ENCODE measurements at regions not wholly inside any gene's neighbourhood (a gene's known extent, or its start where the extent isn't known, plus 50 kb on each side); places are given as distances from the start of the nearest gene placed in this dataset.

DNA sequence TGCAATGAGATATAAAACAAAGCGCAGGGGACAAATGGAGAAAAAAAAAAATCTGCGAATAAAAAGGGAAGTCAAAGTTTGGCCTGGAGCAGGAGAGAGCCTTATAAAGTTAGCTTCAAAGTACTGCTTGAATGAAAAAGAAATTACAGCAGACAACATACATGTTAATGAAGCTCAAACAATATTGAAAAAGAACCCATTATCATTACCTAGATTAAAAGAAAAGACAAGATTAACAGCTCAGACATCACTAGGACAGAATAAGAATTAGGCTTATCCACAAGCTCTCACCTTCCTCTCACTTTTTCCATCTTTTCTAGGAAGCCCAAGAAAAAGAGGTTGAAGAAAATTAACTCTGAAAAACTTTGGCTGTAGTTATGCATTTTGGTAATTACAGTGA, 503.5 kb downstream of the ETNK1 start:
- Mint-ChIP-seq H3K27me3 (no peaks in the 10 kb centered on the region), H3K9me3 (no peaks in the 10 kb centered on the region), H3K4me1 (ENCODE audit: low read depth) (no peaks in the 10 kb centered on the region), H3K36me3 (ENCODE audit: low read depth) (no peaks in the 10 kb centered on the region), H3K4me3 (no peak overlapping the region), H3K27ac (no peak overlapping the region)
- TF ChIP-seq CTCF (IDR thresholded peaks at IDR 0.05), result no peak
- DNase-seq (no peak), ATAC-seq (no peak)
- intact Hi-C loops (cut with micrococcal nuclease), result no loop called here
- ChIA-PET POLR2A (no interaction called here), CTCF (interaction anchor here (1.4 to 1.7 kb wide), 2 partner anchors 9 to 10 kb away, joined by 5 to 6 read pairs; no protein-coding TSS in a partner anchor)

DNA sequence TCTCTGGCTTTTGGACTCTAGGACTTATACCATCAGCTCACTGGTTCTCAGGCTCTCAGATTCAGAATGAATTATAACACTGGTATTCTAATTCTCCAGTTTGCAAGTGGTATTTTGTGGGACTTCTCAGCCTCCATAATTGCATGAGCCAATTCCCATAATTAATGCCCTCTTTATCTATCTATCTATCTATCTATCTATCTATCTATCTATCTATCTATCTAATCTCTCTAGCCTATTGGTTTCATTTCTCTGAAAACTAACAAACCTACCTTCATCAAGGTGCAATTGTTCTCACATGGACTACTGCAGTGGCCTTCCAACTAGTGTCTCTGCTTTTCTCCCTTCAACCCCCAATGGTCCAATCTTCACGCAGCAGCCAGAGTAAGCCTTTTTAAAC, 507.4 kb downstream of the ETNK1 start:
- POLR2A ChIA-PET, result no interaction called here
- ATAC-seq (no peak), DNase-seq (no peak)
- H3K27ac Mint-ChIP-seq, result no peak overlapping the region
- intact Hi-C loops (cut with micrococcal nuclease), result no loop called here
- no peak overlapping the region for H3K4me3 Mint-ChIP-seq
- no peaks in the 10 kb centered on the region for H3K9me3 Mint-ChIP-seq
- CTCF ChIA-PET, result no interaction called here
- H3K4me1 Mint-ChIP-seq (ENCODE audit: low read depth), result no peaks in the 10 kb centered on the region
- TF ChIP-seq CTCF (IDR thresholded peaks at IDR 0.05), result no peak
- H3K36me3 Mint-ChIP-seq (ENCODE audit: low read depth), result no peaks in the 10 kb centered on the region
- H3K27me3 Mint-ChIP-seq, result no peaks in the 10 kb centered on the region

DNA sequence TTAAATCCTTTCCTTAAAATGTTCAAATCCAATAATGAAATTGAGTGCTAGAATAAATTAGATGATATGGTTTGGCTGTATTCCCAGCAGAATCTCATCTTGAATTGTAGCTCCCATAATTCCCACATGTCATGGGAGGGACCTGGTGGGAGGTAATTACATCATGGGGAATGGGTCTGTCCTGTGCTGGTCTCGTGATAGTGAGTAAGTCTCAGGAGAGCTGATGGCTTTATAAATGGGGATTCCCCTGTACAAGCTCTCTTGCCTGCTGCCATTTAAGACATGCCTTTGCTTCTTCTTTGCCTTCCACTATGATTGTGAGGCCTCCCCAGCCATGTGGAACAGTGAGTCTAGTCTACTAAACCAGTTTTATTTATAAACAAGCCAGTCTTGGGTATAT, 508.5 kb downstream of the ETNK1 start:
- no peaks in the 10 kb centered on the region for H3K36me3 Mint-ChIP-seq (ENCODE audit: low read depth)
- no peaks in the 10 kb centered on the region for H3K4me1 Mint-ChIP-seq (ENCODE audit: low read depth)
- H3K4me3 Mint-ChIP-seq, result no peak overlapping the region
- intact Hi-C loops (cut with micrococcal nuclease), result no loop called here
- CTCF ChIA-PET, result no interaction called here
- ATAC-seq (no peak), DNase-seq (no peak)
- POLR2A ChIA-PET, result no interaction called here
- no peaks in the 10 kb centered on the region for H3K9me3 Mint-ChIP-seq
- no peak for TF ChIP-seq CTCF (IDR thresholded peaks at IDR 0.05)
- no peak overlapping the region for H3K27ac Mint-ChIP-seq
- no peaks in the 10 kb centered on the region for H3K27me3 Mint-ChIP-seq

- CTCF ChIA-PET, result interaction anchor here (1.6 kb wide), 1 partner anchor 11 kb away, joined by 5 read pairs; no protein-coding TSS in a partner anchor
- no peaks in the 10 kb centered on the region for H3K36me3 Mint-ChIP-seq (ENCODE audit: low read depth)
Observed at GRCh38 chr12:23139026-23139425, 514.1 kb downstream of the ETNK1 start.

DNA sequence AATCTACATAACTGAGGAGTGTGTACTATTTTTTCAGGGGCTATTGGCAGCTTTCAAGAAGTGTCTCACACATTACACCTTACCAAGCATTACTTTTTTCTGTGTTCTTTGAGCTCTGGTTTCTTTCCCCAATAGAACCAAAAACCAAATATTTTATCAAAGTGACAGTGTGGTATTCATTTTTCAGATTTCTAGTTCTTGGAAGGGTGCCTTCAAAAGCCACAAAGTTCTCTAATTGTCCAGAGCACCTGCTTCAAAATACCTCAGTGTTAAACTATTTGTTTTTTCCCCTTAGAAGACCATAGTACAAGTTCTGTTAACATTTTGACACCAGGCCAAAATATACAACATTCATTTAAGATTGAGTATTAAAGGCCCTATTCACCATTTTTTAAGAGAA, 515.7 kb downstream of the ETNK1 start:
- H3K27ac Mint-ChIP-seq, result no peak overlapping the region
- ATAC-seq, result no peak
- H3K36me3 Mint-ChIP-seq (ENCODE audit: low read depth), result no peaks in the 10 kb centered on the region
- peaks cover 12% of the 10 kb centered on the region for H3K9me3 Mint-ChIP-seq
- no peak for DNase-seq
- ChIA-PET POLR2A (no interaction called here), CTCF (no interaction called here)
- no peak overlapping the region for H3K4me3 Mint-ChIP-seq
- intact Hi-C loops (cut with micrococcal nuclease), result no loop called here
- TF ChIP-seq CTCF (IDR thresholded peaks at IDR 0.05), result no peak
- no peaks in the 10 kb centered on the region for H3K4me1 Mint-ChIP-seq (ENCODE audit: low read depth)
- H3K27me3 Mint-ChIP-seq, result no peaks in the 10 kb centered on the region

More at GRCh38 chr12:23139026-23139425, 514.1 kb downstream of the ETNK1 start:
- POLR2A ChIA-PET, result no interaction called here
- DNase-seq (no peak), ATAC-seq (no peak)
- no peak overlapping the region for H3K4me3 Mint-ChIP-seq
- H3K27ac Mint-ChIP-seq, result no peak overlapping the region
- intact Hi-C loops (cut with micrococcal nuclease), result no loop called here
- no peaks in the 10 kb centered on the region for H3K27me3 Mint-ChIP-seq
- no peak for TF ChIP-seq CTCF (IDR thresholded peaks at IDR 0.05)
- H3K4me1 Mint-ChIP-seq (ENCODE audit: low read depth), result no peaks in the 10 kb centered on the region
- peaks cover 1% of the 10 kb centered on the region for H3K9me3 Mint-ChIP-seq
